OCI-LY3 (cell line): ENCODE measurements at regions not wholly inside any gene's neighbourhood (a gene's known extent, or its start where the extent isn't known, plus 50 kb on each side); places are given as distances from the start of the nearest gene placed in this dataset.

Source experiments
- H2AFZ ChIP-seq: fragments of 200-600, 300-600 bp; shearing (Covaris generic); 2 replicates; pipeline ENCODE4 v1.6.0; 2014; ENCODE audit warnings: antibody characterized with exemption, low read depth, low read length
- H3K27ac ChIP-seq: fragments of 200-600, 300-600 bp; sonication (generic); 2 replicates; pipeline ENCODE4 v1.5.1; 2014; ENCODE audit warnings: mild to moderate bottlenecking, low read length, moderate library complexity, mixed read lengths
- H3K27me3 ChIP-seq: fragments of 200-600, 300-600 bp; sonication (generic); 2 replicates; pipeline ENCODE4 v1.6.1; 2014; ENCODE audit warnings: low read depth, low read length, mixed read lengths
- H3K36me3 ChIP-seq: fragments of 200-600, 300-600 bp; sonication (generic); replicated peaks from 2 replicates; pipeline ENCODE3; 2014; ENCODE audit warnings: low read depth, low read length, mixed read lengths
- H3K4me1 ChIP-seq: fragments of 300-600, 200-600 bp; sonication (generic); 2 replicates; pipeline ENCODE4 v1.6.1; 2014; ENCODE audit warnings: low read length, mixed read lengths
- H3K4me2 ChIP-seq: fragments of 200-600, 300-600 bp; sonication (generic); 2 replicates; pipeline ENCODE4 v1.6.1; 2014; ENCODE audit warnings: low read length, mixed read lengths
- H3K4me3 ChIP-seq: fragments of 300-600, 200-600 bp; sonication (generic); 2 replicates; pipeline ENCODE4 v1.5.1; 2014; ENCODE audit warnings: antibody characterized with exemption, mild to moderate bottlenecking, low read length, moderate library complexity
- H3K79me2 ChIP-seq: fragments of 300-600, 200-600 bp; shearing (Covaris generic); 2 replicates; pipeline ENCODE4 v1.6.1; 2014; ENCODE audit warnings: mild to moderate bottlenecking, low read length, mixed read lengths
- H3K9ac ChIP-seq: fragments of 300-600, 200-600 bp; shearing (Covaris generic); 2 replicates; pipeline ENCODE4 v1.6.0; 2014; ENCODE audit warnings: mild to moderate bottlenecking, low read length, moderate library complexity
- H3K9me3 ChIP-seq: fragments of 200-600, 300-600 bp; shearing (Covaris generic); 2 replicates; pipeline ENCODE4 v1.6.1; 2014; ENCODE audit warnings: low read length, mixed read lengths; ENCODE audit not compliant: insufficient read depth
- H4K20me1 ChIP-seq: fragments of 200-600, 300-600 bp; sonication (generic); 2 replicates; pipeline ENCODE4 v1.6.1; 2016; ENCODE audit warnings: low read length, mixed read lengths; ENCODE audit not compliant: insufficient read depth
- CTCF ChIP-seq: fragments of 200-600, 300-600 bp; sonication (generic); IDR thresholded peaks from 2 replicates; pipeline ENCODE4 v1.5.1; 2014; ENCODE audit warnings: antibody characterized with exemption, low read length, low read depth
- EZH2phosphoT487 ChIP-seq: fragments of 200-600 bp; shearing (Covaris generic); IDR thresholded peaks from 2 replicates; pipeline ENCODE4 v1.6.1; 2018; ENCODE audit warnings: antibody characterized with exemption, mixed run types, low read depth

DNA sequence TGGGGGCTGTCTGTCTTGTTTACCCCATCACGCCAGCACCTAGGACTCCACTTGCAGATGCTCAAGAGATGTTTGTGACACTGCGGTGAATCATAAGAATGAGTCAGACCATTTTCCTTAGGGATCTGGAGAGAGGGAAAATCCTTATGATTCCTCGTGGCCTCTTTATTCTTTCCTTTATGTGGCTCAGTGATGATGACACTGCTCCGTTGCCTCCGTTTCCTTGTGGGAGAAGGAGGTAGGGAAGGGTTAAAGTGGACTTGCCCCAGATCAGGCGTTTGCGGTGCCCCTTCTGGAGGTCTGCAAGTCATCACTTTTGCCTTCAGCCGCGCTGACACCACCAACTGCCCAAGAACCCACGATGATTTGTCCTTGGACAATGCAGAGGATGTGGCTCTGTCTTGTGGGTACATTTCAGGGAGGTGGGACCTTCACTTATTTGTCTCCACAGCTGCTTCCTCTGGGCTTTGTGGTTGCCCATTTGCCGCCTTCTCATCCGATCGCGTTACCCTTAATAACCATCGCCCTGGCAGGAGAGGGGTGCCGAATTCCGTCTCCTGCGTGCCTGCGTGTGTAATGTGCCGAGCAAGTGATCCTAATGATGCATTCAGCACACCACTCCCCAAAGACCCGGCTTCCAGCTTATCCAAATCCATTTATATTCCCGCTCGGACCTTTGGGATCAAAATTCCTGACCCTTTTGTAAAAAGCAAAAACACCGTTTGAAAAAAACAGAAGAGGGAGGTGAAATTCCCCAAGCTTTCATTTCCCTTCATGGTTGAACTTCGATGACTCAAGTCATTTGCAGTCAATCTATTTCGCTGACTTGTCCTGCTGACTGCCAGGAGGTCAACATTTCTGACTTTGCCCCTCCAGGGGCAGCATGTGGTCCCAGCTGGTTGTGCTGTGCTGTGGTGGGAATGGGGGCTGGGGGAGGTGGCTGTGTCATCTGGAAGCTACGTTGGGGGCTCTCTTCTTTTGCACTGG is 87.2 kb upstream of the IRX3 start:
- H3K36me3 ChIP-seq: no peaks in the 10 kb centered on the region
- H3K4me2 ChIP-seq: no peak overlapping the region
- H3K27me3 ChIP-seq: no peaks in the 10 kb centered on the region
- no peak overlapping the region for H3K4me3 ChIP-seq
- H3K27ac ChIP-seq: no peak overlapping the region
- H3K9me3 ChIP-seq: 0 out of 2 replicates have a peak, but pooled peaks cover 3% of the 10 kb centered on the region
- no peaks in the 10 kb centered on the region for H4K20me1 ChIP-seq
- no peaks in the 10 kb centered on the region for H3K4me1 ChIP-seq
- TF ChIP-seq EZH2phosphoT487 (no peak), CTCF (no peak)
- no peaks in the 10 kb centered on the region for H3K79me2 ChIP-seq
- H3K9ac ChIP-seq: no peak overlapping the region
- H2AFZ ChIP-seq: no peak overlapping the region

- Histone ChIP-seq H3K4me3 (no peak overlapping the region), H3K79me2 (no peaks in the 10 kb centered on the region), H3K9me3 (0 out of 2 replicates have a peak, but pooled peaks cover 3% of the 10 kb centered on the region), H3K36me3 (no peaks in the 10 kb centered on the region), H3K4me2 (no peak overlapping the region), H2AFZ (no peak overlapping the region), H3K27ac (no peak overlapping the region), H4K20me1 (no peaks in the 10 kb centered on the region), H3K9ac (no peak overlapping the region), H3K4me1 (no peaks in the 10 kb centered on the region), H3K27me3 (no peaks in the 10 kb centered on the region)
- TF ChIP-seq CTCF: no peak
- no peak for TF ChIP-seq EZH2phosphoT487
Measured at GRCh38 chr16:54370278-54371040, 83.9 kb upstream of the IRX3 start.

DNA sequence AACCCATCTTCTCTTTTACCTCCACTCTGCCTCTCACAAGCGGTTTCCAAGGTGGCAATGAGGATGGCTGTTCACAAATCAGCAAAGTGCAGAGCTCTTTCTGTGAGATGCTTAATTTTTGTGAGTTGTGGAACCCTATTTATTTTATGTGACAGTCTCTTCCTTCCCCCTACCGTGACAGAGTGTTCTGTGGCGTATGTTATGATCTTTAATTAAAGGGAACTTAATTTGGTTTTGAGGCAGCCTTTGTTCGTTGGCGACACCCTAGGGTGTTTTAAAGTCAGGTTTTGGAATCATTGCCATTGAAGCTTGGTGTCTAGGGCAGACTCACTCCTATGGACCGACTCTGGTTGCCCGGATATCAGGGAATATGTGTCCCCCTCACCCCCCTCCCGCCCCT is 83.3 kb upstream of the IRX3 start:
- Histone ChIP-seq H3K4me1 (no peaks in the 10 kb centered on the region), H3K4me3 (no peak overlapping the region), H3K9me3 (0 out of 2 replicates have a peak, but pooled peaks cover 3% of the 10 kb centered on the region), H2AFZ (no peak overlapping the region), H3K79me2 (no peaks in the 10 kb centered on the region), H3K27me3 (no peaks in the 10 kb centered on the region), H3K9ac (no peak overlapping the region), H3K4me2 (no peak overlapping the region), H4K20me1 (no peaks in the 10 kb centered on the region), H3K27ac (no peak overlapping the region), H3K36me3 (no peaks in the 10 kb centered on the region)
- TF ChIP-seq EZH2phosphoT487: no peak
- no peak for TF ChIP-seq CTCF

- Histone ChIP-seq H3K4me1 (no peaks in the 10 kb centered on the region), H3K36me3 (no peaks in the 10 kb centered on the region), H3K4me3 (no peak overlapping the region), H2AFZ (no peak overlapping the region), H3K27me3 (no peaks in the 10 kb centered on the region), H3K4me2 (no peak overlapping the region), H3K27ac (no peak overlapping the region), H3K9me3 (no peaks in the 10 kb centered on the region), H3K79me2 (no peaks in the 10 kb centered on the region), H4K20me1 (no peaks in the 10 kb centered on the region), H3K9ac (no peak overlapping the region)
- TF ChIP-seq EZH2phosphoT487 (no peak), CTCF (no peak)
Measured at GRCh38 chr16:54366943-54367342, 80.4 kb upstream of the IRX3 start.
